Kidney epithelial cell (primary cell): ENCODE measurements at regions not wholly inside any gene's neighbourhood (a gene's known extent, or its start where the extent isn't known, plus 50 kb on each side); places are given as distances from the start of the nearest gene placed in this dataset.

Source experiments
- DNase-seq: peaks from one replicate; pipeline ENCODE4 v3.0.0-alpha.2; 2010; ENCODE audit warnings: low read depth
- H3K27me3 ChIP-seq: 2 replicates; pipeline ENCODE4 v1.6.0; 2011; ENCODE audit warnings: low read length; ENCODE audit not compliant: control insufficient read depth, insufficient read depth
- H3K36me3 ChIP-seq: 2 replicates; pipeline ENCODE4 v1.5.1; 2011; ENCODE audit warnings: low read length; ENCODE audit not compliant: control insufficient read depth, insufficient read depth
- H3K4me3 ChIP-seq: 2 replicates; pipeline ENCODE4 v1.5.1; 2011; ENCODE audit warnings: low read depth, mild to moderate bottlenecking, control low read depth, low read length
- TF ChIP-seq, protein P1 (sequence below): IDR thresholded peaks from 2 replicates; pipeline ENCODE4 v1.5.1; 2011; ENCODE audit warnings: mild to moderate bottlenecking, moderate library complexity, low read length, control low read depth, inconsistent platforms; ENCODE audit not compliant: insufficient read depth, poor library complexity, severe bottlenecking

DNA sequence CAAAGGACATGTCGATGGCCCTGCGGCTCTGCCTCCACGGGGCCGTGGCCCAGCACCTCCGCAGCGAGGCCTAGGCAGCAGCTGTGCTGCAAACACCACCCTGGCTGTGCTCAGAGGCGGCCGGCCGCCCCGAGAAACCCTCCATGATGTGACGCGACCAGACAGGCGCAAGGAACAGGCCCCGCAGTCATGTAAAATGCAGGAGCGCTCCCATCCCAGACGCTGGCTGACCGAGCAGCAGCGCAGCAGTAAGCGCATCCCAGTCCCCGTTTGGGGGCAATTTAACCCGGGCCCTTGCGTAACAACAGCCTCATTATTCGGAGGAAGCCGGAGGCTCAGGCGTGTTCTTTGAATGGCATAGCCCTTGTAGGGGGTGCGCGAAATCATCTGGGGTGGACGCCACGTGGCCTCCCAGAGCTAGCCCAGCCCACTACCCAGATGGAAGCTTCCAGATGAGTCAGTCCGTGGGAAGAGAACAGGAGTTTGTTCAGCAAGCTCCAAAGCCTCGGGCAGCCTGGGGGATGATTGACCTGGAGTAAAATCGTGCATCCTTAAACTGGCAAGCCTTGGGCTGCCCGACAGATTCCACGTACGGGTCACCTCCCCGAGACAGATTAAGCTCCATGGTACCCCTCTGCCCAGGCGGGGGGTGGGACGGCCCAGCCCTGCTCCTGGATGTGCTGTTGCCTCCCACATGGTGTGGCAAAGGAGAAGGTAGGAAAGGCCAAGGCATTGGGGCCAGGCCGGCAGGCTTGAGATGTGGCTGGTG is 124.0 kb downstream of the HMX1 start:
- no peak for DNase-seq
- Histone ChIP-seq H3K27me3 (no peaks in the 10 kb centered on the region), H3K4me3 (no peak overlapping the region), H3K36me3 (no peaks in the 10 kb centered on the region)
- TF ChIP-seq, protein P1, sequence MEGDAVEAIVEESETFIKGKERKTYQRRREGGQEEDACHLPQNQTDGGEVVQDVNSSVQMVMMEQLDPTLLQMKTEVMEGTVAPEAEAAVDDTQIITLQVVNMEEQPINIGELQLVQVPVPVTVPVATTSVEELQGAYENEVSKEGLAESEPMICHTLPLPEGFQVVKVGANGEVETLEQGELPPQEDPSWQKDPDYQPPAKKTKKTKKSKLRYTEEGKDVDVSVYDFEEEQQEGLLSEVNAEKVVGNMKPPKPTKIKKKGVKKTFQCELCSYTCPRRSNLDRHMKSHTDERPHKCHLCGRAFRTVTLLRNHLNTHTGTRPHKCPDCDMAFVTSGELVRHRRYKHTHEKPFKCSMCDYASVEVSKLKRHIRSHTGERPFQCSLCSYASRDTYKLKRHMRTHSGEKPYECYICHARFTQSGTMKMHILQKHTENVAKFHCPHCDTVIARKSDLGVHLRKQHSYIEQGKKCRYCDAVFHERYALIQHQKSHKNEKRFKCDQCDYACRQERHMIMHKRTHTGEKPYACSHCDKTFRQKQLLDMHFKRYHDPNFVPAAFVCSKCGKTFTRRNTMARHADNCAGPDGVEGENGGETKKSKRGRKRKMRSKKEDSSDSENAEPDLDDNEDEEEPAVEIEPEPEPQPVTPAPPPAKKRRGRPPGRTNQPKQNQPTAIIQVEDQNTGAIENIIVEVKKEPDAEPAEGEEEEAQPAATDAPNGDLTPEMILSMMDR: no peak

DNA sequence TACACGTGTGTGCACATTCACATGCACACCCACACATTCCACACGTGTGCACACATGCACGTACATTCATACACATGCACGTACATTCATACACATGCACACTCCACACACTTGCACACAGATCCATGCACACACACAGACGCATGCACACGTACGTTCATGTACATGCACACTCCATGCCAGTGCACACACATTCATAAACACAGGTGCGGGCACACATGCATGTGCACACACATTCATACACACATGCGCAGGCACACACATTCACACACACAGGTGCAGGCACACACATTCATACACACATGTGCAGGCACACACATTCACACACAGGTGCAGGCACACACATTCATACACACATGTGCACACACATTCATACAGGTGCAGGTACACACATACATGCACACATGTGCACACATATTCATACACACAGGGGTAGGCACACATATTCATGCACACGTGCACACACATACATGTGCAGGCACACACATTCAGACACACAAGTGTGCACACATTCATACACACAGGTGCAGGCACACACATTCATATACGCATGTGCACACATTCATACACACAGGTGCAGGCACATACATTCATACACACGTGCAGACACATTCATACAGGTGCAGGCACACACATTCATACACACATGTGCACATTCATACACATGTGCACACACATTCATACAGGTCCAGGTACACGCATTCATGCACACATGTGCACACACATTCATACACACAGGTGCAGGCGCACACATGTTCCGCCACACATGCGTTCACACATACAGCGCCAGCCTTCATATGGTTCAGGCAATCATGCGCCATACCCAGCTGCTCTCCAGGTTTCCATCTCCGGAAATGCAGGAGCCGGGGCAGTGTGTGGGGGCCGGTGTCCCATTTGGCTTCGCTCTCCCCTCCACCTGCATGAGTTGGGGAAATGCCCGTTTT is 124.8 kb downstream of the HMX1 start:
- TF ChIP-seq, protein P1: no peak
- Histone ChIP-seq H3K36me3 (no peaks in the 10 kb centered on the region), H3K4me3 (no peak overlapping the region), H3K27me3 (no peaks in the 10 kb centered on the region)
- no peak for DNase-seq

DNA sequence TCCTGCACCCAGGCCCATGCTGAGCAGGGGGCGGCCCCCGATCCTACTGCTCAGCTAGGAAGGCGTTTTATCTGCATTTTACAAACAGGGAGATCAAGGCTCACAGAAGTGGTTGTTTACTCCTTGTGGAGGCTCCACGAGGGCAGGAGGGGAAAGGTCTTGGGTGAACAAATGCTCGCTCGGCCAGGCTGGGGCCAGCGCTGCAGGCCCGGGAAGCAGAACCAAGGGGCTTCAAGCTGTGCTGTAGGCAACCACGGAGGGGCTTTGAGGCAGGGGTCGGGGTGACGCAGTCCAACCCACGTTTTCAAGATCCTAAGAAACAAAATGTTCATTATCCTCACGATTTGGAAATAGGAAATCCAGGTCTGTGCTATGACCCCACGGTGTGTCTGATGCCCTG is 125.8 kb downstream of the HMX1 start:
- H3K4me3 ChIP-seq: no peak overlapping the region
- H3K36me3 ChIP-seq: no peaks in the 10 kb centered on the region
- TF ChIP-seq, protein P1: no peak
- no peak for DNase-seq
- H3K27me3 ChIP-seq: no peaks in the 10 kb centered on the region

DNA sequence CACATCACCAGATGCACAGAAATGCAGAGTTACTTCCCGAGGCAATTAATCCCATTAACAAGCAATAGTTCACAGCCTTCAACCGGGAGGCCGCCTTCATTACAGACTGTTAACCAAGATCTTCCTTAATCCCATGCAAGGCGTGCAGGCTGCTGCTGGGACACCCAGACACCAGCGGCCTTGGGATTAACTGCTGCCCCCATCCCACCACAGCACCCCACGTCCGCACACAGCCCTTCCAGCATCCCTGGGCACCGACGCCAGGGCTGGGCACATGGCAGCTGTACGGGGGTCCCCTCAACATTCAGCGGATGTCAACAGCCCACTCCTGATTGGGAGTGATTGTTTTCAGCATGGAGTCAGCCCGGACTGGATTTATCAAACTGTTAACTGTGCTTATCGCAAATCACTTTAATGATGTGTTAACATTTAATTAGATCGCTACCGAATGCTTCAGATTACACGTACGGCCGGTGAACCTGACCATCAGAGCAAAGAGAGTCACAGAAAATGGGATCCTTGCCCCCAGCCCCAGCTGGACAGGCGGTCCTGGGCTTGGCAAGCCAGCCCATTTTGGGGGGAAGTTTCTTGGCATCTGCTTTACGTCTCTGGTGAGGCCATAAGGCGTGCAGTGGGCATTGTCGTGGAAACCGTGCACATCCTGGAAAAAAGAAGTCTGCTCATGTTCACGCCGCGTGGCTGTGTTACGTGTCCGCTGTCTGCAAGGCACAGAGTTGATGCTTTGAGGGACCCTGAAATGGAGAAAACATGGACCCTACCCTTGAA is 126.4 kb downstream of the HMX1 start:
- DNase-seq: no peak

DNA sequence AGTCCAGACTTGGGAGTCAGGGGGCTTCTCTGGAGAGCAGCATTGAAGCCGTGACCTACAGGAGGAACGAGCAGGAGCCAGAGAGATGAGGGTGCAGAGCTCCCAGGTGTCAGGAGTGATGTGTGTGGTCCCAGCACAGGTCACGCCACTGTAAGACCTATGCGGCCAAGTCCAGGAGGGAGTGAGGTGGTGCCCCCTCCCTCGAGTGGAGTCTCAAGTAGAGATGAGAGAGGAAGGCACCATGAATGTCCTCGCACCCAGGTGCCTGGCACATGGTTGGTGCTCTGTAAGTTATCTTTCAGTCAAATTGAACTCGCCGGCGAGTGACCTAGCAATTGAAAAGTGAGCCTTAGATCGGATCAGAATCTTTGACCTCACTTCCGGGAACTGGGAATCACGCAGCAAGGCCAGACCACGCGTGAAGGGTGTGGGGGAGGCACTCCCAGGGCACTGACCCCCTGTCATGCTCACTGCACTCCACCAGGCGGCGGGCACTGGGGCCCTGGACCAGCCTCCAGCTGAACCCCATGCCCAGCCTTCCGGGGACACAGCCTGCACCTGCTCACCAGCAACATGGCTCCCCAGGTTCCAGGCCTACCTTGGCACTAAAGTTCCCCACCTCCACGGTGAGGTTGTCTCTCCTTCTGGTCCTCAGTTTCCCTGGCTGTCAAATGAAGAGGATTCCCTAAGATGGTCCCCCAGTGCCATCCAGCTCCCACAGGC is 127.4 kb downstream of the HMX1 start:
- no peak for DNase-seq
- TF ChIP-seq, protein P1: no peak
- H3K27me3 ChIP-seq: no peaks in the 10 kb centered on the region
- no peaks in the 10 kb centered on the region for H3K36me3 ChIP-seq
- H3K4me3 ChIP-seq: no peak overlapping the region

More for the DNA sequence above, 126.4 kb downstream of the HMX1 start:
- Histone ChIP-seq H3K36me3 (no peaks in the 10 kb centered on the region), H3K4me3 (no peak overlapping the region), H3K27me3 (no peaks in the 10 kb centered on the region)
- TF ChIP-seq, protein P1: no peak
